AML-193 (cell line): ENCODE measurements at regions not wholly inside any gene's neighbourhood (a gene's known extent, or its start where the extent isn't known, plus 50 kb on each side); places are given as distances from the start of the nearest gene placed in this dataset.

ENCODE experiments used
- DNase-seq, 2 experiments: peaks; one replicate each; lab custom pipeline; 2025; lab: John Stamatoyannopoulos, UW

DNA sequence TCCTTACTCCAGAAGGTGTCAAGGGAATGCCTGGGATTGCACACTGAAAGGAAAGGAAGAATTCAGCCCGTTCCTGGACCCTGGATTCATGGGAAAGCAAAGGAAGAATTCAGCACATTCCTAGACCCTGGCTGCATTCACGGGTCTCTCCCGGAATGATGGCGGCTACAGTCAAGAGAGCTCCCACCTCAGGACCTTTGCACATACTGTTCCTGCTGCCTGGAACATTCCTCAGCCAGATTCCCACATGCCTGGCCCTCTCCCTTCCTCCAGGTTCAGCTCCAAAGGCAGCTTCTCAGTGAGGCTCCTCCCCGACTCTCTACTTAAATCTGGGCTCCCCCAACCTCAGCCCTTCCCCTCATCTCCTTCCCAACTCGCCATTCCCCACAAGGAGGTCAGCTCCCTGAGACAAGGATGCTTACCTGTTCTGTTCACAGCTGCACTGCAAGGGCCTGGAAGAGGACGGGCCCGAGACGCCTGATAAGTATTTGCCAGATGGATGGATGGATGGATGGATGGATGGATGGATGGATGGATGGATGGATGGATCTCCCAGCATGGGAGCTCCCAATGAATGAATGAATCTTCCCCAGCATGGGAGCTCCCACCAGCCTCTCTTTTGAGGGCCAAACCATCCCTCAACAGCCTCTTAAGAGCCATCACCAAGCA, 77.4 kb downstream of the NCOR2 start:
- no peak for DNase-seq

DNA sequence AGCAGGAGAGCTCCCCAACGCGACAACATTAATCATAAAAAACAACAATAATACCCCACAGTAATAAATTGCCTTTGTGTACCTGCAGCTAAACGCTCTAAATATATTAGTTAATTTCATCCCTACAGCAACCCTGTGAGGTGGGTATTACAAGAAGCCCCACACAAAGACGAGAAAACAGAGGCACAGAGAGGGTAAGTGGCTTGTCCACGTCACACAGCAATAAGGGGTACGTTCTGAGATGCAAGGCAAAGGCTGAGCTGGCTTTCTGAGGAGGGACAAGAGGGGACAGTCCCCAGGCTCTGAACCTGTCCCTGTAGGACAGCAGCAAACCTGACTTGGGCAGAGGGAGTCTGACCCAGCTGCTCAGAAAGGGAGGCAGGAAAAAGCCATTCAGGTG, 78.2 kb downstream of the NCOR2 start:
- no peak for DNase-seq

DNA sequence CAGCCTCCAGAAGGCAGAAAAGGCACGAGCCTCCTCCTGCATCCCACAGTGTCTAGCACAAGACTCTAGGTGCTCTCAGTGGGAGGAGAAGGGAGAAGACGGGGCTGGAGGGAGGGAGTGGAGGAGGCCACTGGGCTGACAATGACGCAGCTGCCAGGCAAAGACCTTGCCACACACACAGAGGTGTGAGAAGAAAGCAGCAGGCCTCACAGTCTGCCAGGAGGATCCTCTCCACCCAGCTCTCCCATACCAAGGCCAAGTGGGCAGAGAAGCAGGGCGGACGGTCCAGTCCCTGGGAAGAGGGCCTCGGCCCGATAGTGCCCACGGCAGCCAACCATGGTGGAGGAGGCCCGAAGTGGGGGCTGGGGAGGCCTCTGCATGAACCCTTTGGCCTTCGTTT, 78.9 kb downstream of the NCOR2 start:
- DNase-seq = no peak

DNA sequence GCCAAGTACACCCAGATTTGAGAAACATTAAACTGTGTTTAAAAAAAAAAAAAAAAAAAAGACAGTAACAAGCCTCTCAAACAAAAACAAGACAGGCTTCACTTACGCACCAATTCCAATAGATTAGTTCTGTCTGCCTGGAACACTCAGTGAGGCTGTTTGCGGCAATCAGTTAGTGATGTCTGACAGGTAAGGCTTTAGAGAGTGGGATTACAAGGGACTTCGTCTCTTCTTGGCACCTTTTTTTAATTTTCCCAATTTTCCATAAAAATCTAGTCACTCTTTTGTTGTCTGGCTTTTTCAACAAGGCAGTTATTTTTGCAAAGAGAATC, 79.6 kb downstream of the NCOR2 start:
- no peak for DNase-seq

DNA sequence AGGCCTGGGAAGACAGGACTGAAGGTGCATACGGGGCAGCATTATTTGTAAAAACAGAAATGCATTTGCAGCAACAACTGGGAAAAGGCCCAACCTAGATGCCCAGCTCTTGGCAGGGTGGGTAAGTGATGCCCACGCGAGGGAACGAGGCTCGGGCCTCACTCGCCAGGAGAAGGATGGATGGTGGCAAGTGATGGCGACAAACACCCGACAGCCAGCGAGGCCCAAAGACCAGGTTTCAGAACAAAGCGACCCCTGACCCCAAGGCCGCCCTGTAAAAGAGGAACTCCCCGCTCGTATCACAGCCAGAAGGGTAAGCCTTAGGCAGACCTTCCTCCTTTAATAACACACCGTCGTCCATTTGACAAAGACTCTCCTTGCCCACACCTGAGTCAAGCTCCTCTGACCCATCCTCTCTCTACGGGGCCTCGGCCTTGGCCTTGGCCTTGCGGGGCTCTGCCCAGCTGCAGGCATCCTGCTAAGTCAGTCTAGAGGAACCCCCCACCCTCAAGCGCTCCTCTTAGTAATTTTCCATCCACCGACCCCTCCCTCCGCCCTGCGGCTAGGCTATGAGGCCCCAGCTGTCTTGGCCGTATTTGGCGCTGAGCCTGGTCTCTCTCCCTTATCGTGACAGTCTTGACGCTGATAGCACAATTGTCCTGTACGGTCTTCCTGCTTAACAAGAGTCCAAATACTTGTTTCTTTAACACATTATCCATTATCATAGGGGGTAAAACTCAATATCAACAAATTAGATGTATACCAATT, 80.2 kb downstream of the NCOR2 start:
- DNase-seq = no peak

DNA sequence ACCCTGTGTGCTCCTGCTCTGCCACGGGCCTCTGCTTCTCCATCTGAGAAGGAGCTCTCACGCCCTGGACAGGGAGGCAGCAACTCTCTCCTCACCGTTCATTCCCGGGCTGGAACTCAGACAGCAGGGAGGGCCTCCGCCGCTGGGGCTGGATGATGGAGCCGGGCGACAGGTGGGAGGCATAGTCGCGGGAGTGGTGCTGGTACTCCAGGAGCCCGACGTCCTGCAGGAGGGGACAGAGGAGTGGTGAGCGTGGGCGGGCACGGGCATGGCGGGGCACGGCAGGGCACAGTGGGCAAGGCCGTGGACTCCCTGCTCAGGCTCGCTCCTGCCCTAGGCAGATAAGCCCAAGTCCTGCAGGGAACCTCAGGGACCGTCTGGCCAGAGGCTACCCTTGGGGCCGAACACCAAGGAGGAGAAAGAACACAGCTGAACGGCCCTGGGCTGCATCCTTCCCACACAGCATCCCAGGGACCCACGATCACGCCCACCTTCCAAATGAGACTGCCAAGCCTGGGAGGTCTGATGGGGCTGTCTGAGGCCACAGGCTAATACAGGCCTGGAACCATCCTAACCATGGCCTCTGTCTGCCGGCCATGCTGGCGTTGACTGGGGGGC, 81.0 kb downstream of the NCOR2 start:
- no peak for DNase-seq

DNA sequence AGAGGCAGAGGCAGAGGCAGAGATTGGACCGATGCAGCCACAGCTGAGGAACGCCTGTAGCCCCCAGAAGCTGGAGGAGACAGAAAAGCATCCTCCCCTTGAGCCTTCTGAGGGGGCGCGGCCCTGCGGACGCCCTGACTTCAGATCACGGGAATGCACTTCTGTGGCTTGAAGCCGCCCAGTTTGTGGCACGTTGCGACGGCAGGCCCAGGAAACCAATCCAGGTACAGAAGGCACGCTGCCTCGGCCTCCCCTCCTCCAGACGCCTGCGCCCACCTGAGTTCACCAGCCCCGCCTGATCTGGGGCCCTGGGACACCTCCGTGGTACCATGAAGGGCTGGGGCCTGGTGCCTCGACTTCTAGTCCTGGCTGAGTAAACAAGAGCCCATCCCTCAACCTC, 82.0 kb downstream of the NCOR2 start:
- no peak for DNase-seq

DNA sequence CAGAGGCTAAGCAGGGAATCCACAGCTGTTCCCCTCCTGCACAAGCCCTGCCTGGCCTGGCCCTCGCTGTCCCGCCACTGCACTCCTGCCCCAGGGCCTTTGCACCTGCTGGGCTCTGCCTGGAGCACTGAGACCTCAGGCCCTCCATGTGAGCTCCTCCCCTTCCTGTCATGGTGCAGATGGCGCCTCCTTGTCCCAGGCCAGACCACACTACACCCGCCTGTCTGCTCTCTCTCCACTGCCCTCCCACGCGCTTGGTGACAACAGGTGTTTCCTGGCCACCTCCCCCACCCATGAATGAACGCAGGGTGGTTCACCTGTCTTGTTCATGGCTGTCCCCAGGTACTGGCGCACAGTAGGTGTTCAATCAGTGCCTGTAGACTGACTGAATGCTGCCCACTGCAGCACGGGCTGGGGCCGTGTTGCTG, 82.9 kb downstream of the NCOR2 start:
- no peak for DNase-seq

DNA sequence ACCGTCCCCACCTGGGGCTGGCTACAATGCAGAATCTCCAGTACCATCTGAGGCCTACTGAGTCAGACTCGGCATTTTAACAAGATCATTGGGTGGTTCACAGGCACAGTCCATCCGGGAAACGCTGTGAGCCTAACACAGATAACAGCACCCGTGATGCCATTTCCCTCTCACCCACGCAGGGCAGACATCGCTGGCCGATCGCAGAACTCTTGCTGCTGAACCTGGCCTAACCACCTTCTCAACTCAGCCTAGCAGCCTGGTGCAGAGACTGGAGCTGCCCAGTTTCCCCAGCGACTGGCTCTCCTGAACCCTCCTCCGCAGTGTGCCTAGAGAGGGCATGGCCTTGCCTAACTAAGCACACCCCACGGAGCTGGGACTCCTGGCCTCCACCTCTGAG, 83.3 kb downstream of the NCOR2 start:
- no peak for DNase-seq

DNA sequence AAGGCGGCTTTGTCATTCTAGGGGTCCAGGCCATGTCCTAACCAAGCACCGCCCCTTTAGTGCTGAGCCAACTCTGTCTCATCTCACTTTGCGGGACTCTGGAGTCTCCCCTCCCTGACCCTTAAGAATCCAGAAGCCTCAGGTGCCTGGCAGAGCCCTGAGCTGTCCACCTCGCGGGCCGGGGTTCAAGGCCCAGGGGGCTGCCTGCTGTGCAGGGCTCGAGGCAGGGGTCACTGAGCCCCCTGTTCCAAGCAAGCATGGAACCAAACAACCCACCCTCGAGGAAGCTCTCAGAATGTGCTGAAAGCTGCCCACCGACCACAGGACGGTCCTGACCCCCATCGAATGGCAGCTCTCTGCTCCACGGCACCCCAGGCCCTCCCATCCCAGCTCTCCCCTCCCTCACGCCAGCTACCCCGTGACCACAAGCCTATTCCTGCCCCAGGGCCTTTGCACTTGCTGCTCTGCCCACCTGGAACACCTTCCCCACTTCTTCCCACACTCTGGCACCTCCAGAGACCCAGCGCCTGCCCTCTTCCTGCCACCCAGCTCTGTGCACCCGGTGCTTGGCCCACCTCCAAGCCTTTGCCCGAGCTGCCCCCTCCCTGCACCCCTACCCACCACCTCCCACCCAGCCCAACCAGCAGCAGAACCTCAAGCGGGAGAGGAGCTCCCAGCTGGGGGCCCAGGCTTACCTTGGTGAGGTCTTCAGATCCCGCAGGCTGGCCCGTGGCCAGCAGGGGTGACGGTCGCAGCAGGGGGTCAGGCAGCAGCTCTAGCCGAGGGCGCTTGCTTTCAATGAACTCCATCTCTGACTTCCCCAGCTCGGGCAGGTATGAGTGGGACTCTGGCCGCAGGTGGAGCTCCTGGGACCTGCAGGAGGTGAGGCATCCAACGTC, 84.3 kb downstream of the NCOR2 start:
- DNase-seq = no peak

DNA sequence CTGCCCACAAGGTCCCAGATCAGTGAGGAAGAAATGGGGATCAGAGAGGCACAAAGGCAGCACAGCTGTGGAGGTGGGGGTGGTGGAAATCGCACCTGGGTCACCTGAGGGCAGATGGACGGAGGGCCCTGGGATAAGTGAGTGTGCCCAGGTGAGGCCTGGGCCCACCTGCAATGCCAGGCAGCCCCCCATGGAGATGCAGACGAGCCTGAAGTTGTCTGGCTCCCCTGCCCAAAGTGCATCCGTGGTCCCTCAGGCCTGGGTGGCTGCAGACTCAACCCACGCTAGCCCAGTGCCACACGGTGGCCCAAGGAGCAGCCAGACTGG, 84.9 kb downstream of the NCOR2 start:
- DNase-seq = no peak

DNA sequence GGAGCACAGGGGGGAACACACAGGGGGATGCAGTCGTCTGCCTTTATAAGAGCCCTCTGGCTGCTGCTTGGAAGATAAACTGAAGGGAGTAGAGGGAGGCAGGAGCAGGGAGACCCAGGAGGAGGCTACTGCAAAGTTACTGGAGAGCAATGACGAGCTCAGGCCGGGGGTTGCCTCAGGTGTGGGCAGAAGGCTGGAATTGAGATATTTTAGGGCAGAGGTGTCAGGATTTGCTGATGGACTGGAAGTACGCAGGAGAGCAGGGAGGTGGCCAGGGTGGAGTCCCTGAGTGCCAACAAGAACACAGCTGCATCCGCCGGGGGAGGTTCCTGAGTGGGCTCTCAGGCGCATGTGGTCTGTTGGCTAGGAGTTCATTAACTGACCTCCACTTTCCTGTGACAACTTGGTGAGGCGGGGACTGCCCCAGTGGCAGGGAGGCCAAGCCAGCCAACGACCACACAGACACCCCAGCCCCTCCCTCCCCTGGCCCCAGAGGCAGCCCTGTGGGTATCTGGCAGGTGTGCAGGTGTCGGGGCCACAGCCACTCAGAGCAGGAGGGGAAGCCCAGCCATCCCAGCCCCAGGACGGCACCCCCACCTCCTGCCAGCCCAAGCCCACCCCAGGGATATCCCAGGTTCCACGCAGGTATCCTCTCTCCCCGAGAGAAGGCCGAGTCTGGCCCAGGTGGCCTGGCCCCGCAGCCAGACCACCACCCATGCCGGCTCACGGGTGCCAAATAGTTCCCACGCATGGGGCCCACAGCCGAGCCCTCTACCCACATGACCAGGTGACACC, 85.4 kb downstream of the NCOR2 start:
- DNase-seq = no peak

DNA sequence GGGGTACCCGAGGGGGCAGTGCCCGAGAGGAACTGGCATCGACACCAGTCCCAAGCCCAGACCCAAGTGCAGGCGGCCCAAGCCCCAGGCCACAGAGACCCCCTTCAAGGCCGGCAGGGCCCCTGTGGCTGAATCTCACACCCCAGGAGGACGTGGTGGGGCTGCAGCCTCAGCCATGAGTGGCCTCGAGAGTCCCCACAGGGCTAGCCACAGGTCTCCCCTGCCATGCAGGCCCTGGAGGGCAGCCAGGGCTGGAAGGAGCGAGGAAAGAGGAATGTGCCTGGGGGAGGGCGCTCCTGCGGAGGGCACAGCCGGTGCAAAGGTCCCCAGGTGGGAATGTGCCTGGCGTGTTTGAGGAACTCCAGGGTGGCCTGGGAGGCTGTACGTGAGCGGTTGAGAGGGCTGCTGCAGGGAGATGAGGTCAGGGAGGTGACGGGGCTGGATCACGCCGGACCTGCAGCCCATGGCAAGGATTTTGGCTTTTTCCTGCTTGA, 86.1 kb downstream of the NCOR2 start:
- no peak for DNase-seq

DNA sequence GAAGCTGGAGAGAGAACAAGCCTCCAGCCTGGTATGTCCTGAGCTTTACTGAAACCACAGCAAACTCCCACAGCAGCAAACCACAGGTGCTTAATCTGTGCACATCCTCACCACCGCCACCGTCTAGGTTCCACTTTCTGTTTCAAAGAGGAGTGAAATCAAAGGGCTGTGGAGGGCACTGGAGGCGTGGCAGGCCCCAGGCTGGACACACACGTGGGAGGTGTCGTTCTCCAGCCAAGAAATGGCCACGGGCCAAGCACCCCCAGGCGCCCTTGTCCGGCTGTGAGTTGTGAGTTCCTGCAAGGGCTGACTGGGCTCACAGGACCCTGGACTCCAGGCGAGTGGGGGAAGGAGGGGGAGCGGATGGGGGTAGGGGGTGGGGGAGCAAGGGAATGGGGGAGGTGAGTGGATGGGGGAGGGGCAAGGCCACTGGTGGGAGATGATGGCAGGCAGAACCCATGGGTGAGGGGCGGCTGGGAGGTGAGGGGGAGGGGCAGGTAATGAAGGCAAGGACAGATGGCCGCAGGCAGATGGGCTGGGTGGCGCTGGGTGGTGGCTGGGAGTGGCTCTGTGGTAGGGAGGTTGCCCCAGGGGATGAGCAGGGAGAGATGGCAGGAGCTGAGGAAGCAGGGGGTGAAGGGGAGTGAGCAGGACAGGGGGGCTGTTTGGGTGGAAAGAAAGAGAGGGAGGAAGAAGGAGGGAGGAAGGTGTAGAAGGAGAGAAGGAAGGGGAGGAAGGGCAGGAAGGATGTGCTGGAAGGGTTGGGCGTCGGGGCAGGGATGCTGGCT, 86.7 kb downstream of the NCOR2 start:
- DNase-seq = no peak

DNA sequence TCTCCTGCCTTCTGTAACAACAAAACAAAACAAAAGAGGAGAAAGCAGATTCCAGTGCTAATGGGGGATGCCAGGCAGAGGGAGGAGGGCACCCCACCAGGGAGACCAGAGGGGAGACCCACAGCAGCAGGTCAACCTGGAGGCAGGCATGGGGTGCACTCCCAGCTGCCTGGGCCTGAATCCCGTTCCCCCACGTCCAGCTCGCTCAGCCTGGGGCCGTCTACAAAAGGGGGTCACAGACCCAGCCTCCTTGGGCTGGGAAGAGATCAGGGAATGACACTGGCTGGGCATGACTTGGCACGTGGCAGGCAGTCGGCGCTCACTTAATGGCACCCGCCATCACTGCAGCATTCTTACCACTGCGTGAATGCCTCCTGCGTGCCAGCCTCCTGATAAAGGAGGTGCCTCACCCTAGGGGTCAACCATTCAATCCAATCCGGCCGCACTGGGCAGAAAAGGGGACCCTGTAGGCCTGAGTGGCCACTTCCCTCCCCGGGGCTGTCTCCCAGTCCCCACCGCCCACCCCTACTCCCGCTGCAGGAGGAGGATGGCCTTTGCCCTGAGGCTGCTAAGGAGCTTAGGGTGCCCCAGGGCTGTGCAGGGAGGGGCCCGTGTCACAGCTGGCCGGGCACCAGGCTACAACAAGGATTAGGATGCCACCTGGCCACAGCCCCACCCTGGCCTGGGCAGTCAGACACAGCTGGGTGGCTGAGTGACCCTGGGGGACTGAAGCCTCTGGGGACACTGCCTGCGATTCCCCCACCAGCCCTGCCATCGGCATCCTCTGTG, 87.5 kb downstream of the NCOR2 start:
- no peak for DNase-seq

DNA sequence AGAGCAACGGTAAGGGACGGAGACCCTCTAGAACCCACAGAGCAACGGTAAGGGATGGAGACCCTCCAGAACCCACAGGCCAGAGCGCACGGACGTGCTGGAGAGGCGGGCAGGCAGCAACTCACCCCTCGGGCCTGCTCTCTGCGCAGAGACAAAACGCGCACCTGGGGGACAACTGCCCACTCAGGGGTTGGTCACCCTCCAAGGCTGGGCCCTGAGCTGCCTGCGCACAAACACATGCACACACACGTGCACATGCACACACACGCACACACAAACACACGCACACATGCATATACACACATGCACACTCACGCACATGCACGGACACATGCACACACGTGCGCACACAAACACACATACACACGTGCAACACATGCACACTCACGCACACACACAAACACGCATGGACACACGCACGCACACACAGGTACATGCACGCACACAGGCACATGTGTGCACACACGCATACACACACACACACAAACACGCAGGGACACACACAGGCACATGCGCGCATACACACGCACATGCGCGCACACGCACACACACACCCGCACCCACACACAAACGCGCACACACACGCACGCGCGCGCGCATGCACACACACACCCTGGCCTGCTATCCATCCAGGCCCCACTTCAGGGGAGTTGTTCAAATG, 88.3 kb downstream of the NCOR2 start:
- DNase-seq = no peak

DNA sequence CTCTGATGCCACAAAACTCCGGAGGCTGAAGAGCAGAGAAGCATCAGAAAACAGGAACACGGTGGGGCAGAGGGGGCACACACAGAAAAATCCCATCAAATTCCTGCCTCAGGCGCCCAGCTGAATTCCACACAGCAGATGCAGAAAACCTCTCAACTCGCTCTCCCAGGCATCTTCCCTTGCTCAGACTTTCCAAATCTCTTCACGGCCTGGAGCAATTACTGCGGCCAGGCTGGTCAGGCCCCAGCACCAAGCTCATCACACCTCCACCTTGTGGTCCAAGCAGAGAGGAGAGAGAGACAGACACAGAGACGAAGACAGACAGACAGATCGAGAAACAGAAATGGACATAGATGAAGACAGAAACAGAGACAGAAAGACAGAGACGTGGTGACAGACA, 89.0 kb downstream of the NCOR2 start:
- no peak for DNase-seq

DNA sequence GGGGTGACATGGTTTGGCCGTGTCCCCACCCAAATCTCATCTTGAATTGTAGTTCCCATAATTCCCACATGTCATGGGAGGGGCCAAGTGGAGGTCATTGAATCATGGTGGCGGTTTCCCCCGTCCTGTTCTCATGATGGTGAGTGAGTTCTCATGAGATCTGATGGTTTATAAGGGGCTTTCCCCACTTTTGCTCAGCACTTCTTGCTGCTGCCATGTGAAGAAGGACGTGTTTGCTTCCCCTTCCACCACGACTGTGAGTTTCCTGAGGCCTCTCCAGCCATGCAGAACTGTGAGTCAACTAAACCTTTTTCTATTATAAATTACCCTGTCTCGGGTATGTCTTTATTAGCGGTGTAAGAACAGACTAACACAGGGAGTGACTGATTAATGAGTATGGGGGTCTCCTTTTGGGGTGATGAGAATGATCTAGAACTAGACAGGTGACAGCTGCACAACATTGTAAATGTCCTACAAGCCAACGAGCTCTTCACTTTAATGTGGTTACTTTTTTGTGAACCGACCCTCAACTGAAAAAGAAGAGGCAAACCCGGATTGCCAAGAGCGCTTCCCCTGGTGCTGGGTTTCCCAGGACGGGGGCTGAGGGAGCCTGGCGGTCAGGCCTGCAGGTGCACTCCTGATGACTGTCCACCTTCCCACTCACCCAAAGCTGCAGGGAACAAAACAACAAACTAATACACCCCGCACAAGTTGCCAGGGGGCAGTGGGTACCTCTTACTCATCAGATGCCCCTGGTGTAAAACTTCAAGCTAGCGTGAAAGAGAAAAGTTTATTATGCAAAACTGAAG, 90.1 kb downstream of the NCOR2 start:
- DNase-seq = no peak

DNA sequence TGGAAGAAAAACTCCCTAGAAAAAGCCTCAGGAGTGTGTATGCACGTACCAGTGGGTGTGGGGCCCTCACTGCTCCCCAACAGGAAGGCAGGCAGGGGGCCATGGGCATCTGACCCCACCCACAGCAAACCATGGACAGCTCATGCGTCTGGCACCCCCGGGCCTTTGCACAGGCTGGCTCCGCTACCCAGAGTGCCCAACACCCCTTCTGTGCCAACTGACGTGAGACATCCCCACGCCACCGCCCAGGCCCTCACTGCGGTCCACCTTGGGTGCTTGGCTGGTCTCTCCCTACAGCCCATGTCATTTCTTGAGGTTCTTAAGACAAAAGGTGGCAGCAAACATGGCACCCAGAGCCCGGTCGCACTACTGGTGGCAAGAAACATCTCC, 91.4 kb downstream of the NCOR2 start:
- DNase-seq = no peak
